Spinal cord (tissue), 9 donors: ENCODE measurements at regions not wholly inside any gene's neighbourhood (a gene's known extent, or its start where the extent isn't known, plus 50 kb on each side); places are given as distances from the start of the nearest gene placed in this dataset.

Source experiments
- DNase-seq, 6 donors: peaks; one replicate each; pipeline versions ENCODE4 v3.0.0 to v3.0.0-alpha.2; 2013 to 2015; ENCODE audit warnings: low spot score in 6 of 6, low read depth in 4 of 6
- H3K27ac ChIP-seq: one replicate; pipeline ENCODE4 v1.5.1; 2013; ENCODE audit warnings: low read depth, low read length, control low read depth
- H3K27me3 ChIP-seq: one replicate; pipeline ENCODE4 v1.6.1; 2013; ENCODE audit warnings: low read length; ENCODE audit not compliant: control insufficient read depth, insufficient read depth
- H3K36me3 ChIP-seq: one replicate; pipeline ENCODE4 v1.6.1; 2013; ENCODE audit warnings: low read length; ENCODE audit not compliant: control insufficient read depth, insufficient read depth
- H3K4me1 ChIP-seq: one replicate; pipeline ENCODE4 v1.6.1; 2013; ENCODE audit warnings: low read length; ENCODE audit not compliant: control insufficient read depth, insufficient read depth
- H3K4me3 ChIP-seq: one replicate; pipeline ENCODE4 v1.5.1; 2013; ENCODE audit warnings: low read depth, low read length, control low read depth
- H3K9me3 ChIP-seq: one replicate; pipeline ENCODE4 v1.6.1; 2013; ENCODE audit warnings: low read length; ENCODE audit not compliant: control insufficient read depth, insufficient read depth
- WGBS: methylation state at CpG from one replicate; pipeline ENCODE4 v1.1.5; 2013; ENCODE audit warnings: missing lambda C conversion rate; ENCODE audit not compliant: insufficient coverage; 5-methylcytosine and 5-hydroxymethylcytosine counted together
- donor health status: healthy.

DNA sequence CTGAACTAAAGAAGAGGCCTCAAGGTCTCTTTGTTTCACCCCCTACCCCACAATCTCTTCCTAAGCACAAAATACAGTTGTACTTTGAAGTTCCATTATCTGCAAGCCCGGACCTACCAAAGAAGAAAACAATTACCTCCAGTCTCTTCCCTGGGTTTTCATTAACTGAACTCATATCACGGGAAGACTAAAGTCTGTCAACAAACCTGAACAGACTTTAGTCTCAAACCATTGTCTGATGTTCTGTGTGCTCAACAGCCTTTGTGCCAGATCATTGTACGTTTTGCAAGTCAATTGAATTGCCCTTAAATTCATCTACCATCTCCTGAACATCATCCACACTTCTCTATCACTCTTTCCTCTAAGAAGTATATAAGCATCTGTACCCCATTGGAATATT lies 1021.9 kb upstream of the CDH2 start:
- no peak overlapping the region for H3K4me3 ChIP-seq
- no peak overlapping the region for H3K27ac ChIP-seq
- no peaks in the 10 kb centered on the region for H3K36me3 ChIP-seq
- DNase-seq = no peak
- no peaks in the 10 kb centered on the region for H3K27me3 ChIP-seq
- H3K4me1 ChIP-seq = no peaks in the 10 kb centered on the region
- H3K9me3 ChIP-seq = no peaks in the 10 kb centered on the region
- WGBS = 92% methylated on average over 3 of the region's 3 CpGs

DNA sequence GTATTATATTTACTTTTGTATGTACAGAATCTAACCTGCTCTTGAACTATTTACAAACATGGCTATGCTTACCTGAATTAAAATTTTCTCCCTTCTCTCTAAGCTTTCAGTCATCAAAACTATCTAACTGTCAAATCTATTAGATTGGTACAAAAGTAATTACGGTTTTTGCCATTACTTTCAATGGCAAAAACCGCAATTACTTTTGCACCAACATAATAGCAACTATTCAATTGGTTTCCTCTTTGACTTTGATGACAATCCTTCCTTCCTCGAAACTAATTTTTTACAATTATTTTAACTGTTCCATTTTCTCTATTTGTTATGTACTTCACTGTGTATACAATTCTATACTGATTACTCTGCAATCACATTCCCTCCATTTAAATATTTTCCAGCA lies 1019.4 kb upstream of the CDH2 start:
- no CpG with 5 or more reads among the region's 3 CpGs for whole genome bisulfite sequencing
- Histone ChIP-seq H3K27me3 (no peaks in the 10 kb centered on the region), H3K4me3 (no peak overlapping the region), H3K27ac (no peak overlapping the region), H3K9me3 (no peaks in the 10 kb centered on the region), H3K4me1 (no peaks in the 10 kb centered on the region), H3K36me3 (no peaks in the 10 kb centered on the region)
- no peak for DNase-seq

DNA sequence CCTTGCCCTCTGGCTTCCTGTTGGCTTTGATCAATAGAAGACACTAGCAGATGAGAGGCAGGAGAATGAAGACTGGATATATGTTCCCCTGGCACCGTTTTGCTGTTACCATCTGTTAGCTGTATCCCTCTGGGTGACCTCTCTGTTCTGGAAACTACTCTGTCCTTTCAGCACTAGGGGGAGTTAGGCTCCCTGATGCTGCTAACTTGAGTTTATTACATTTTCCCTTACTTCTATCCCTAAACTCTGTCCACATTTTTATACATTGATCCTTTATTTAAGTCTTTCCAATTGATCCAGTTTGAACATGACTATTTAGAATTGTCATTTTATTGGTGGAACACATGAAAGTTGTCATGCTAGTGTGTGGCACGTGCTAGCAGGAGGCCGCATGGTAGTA lies 1014.3 kb upstream of the CDH2 start:
- H3K4me1 ChIP-seq = no peaks in the 10 kb centered on the region
- 81% methylated on average over 3 of the region's 3 CpGs for WGBS
- no peaks in the 10 kb centered on the region for H3K36me3 ChIP-seq
- no peak overlapping the region for H3K27ac ChIP-seq
- no peak for DNase-seq
- H3K4me3 ChIP-seq = no peak overlapping the region
- no peaks in the 10 kb centered on the region for H3K27me3 ChIP-seq
- no peaks in the 10 kb centered on the region for H3K9me3 ChIP-seq

DNA sequence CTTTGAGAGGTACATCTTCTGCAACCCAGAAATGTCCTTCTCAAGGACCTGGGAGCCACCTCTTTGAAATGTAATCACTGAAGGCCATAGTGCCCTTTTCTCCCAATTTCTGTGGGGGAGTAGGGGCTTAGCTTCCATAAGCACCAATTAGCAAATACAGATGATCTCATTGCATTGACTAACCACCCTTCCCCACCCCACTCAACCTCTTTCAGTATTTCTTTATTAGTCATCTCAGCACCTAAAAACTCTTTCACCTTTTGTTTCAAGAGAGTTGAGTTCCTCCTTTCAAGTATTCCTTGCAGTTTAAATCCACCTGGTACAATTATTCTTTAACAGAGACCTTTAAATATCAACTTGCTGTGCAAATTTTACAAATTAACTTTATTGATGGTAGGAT lies 1011.8 kb upstream of the CDH2 start:
- H3K4me1 ChIP-seq = no peaks in the 10 kb centered on the region
- no peak overlapping the region for H3K27ac ChIP-seq
- no peaks in the 10 kb centered on the region for H3K27me3 ChIP-seq
- no peak for DNase-seq
- H3K4me3 ChIP-seq = no peak overlapping the region
- H3K9me3 ChIP-seq = no peaks in the 10 kb centered on the region
- no peaks in the 10 kb centered on the region for H3K36me3 ChIP-seq

DNA sequence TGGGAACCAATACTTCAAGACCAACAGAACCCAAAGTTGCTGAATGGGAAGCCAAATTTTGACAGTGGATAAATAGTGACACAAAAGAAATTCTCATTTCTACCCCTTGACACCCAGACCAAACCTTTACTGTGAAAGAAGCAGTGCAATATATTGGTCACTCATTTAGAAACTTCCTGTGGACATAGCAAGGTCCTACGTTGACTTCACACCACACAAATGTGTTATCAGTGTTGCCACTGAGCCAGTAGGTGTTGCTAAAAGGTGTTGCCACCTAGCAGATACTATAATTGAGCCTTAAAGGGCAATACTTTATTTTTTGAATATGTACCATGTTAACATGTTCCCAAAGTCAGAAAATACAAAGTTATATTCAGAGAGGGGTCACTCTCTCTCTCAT lies 1008.9 kb upstream of the CDH2 start:
- Histone ChIP-seq H3K27ac (no peak overlapping the region), H3K4me1 (no peaks in the 10 kb centered on the region), H3K27me3 (no peaks in the 10 kb centered on the region), H3K4me3 (no peak overlapping the region), H3K9me3 (no peaks in the 10 kb centered on the region), H3K36me3 (no peaks in the 10 kb centered on the region)
- DNase-seq = no peak
- no CpG with 5 or more reads among the region's 1 CpG for WGBS

DNA sequence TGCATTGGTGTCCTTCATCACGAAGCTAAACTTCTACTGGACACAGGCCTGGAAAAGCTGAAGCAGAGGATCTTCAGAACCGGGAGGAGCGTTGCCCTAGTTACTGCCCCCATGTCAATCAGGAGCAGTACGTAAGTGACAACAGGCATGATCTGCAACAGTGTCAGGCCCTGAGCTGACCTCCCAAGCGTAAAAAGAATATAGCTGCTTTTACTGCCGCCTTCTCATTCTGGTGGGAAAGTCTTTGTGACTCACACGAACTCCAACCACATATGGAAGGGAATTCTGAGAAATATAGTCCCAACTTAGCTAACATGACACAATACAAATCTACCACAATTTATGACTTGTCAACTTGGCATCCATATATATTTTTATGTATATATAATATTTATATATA lies 1007.7 kb upstream of the CDH2 start:
- Histone ChIP-seq H3K9me3 (no peaks in the 10 kb centered on the region), H3K27ac (no peak overlapping the region), H3K27me3 (no peaks in the 10 kb centered on the region), H3K4me3 (no peak overlapping the region), H3K4me1 (no peaks in the 10 kb centered on the region), H3K36me3 (no peaks in the 10 kb centered on the region)
- no peak for DNase-seq
- 84% methylated on average over 5 of the region's 7 CpGs for WGBS

DNA sequence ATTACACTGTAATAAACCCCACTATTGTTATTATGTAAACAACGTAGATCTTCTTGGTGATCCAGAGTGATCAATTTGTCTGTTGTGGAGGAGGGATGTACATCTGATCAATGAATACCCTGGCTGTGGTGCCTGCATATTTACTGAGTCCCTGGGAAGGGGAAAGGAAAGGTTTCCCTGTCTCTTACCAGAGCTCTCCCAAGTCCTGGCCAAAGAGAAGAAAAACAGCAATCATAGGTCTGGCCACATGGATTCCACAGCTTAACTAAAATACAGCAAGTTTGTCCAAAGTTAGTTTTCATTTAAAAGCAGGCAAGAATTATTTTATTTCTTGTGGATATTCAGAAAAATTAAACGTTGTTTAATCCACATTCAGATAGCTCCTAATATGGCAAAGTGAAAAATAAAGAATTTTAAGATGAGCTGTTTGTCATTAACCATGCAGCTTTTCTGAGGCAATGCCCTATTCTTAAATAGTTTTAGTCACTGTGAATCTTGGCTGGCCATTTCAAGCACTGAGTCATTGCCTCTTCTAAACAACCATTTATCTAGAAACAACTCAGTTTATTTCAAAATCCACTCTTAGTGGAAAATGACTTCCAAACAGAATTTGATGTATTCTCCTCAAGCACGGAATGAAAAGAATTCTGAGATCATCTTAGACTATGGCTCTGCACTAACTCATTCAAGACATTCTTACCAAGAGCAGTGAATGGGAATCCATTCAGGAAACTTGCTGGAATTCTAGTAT lies 1004.4 kb upstream of the CDH2 start:
- no peaks in the 10 kb centered on the region for H3K9me3 ChIP-seq
- WGBS = no CpG with 5 or more reads among the region's 3 CpGs
- H3K27ac ChIP-seq = no peak overlapping the region
- H3K4me3 ChIP-seq = no peak overlapping the region
- H3K27me3 ChIP-seq = no peaks in the 10 kb centered on the region
- no peaks in the 10 kb centered on the region for H3K36me3 ChIP-seq
- H3K4me1 ChIP-seq = no peaks in the 10 kb centered on the region
- DNase-seq = no peak

DNA sequence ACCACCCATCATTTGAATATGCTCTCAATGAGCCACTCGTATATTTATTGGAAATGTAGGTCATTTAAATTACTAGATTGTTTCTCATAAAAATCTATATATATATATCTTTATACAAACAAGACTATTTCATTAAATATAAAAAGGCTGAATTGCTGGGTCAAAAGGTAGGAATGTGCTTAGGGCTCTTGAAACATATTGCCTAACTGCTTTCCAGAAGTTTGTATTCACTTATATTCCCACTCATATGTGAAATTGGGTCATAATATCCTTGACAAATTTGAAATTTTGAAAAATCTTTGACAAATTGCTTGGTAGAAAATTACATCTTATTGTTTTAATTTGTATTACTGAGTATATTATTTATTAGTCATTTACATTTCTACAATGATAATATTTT lies 999.8 kb upstream of the CDH2 start:
- Histone ChIP-seq H3K4me1 (no peaks in the 10 kb centered on the region), H3K27ac (no peak overlapping the region), H3K9me3 (no peaks in the 10 kb centered on the region), H3K36me3 (no peaks in the 10 kb centered on the region), H3K4me3 (no peak overlapping the region), H3K27me3 (no peaks in the 10 kb centered on the region)
- no peak for DNase-seq
- WGBS = no CpG with 5 or more reads among the region's 1 CpG

DNA sequence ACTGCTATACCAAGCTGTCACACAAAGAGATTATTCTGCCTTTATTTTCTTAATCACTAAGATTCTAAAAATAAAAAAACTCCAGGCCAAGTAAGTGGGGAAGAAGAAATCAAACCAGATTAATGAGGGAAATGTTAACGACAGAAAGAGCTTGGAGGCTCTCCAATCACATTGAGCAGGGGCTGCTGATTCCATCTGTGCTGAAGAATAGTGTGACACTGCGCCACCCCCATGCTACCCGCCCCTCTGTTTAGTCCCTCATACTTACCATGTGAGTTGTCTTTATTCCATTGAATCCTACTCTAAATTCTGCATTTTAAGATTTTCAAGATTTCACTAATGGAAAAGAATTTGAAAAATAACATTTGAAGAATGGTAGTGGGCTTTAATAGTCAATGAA lies 998.0 kb upstream of the CDH2 start:
- no CpG with 5 or more reads among the region's 3 CpGs for WGBS

DNA sequence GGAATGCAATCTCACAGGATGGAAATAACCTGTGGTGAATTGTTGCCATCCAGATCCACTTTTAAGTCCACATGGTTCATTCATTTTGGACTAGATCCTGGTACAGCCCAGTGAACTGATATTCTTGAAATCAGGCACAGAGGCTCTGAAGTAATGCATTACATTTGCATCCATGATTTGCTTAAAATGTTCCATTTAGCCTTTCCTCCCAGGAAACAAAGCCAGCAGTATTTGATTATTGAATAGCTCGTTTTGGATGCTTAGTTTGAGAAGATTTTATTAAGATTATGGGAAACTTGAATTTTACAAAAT lies 995.8 kb upstream of the CDH2 start:
- no peaks in the 10 kb centered on the region for H3K4me1 ChIP-seq
- H3K9me3 ChIP-seq = no peaks in the 10 kb centered on the region
- no peak overlapping the region for H3K27ac ChIP-seq
- H3K27me3 ChIP-seq = no peaks in the 10 kb centered on the region
- no peak overlapping the region for H3K4me3 ChIP-seq
- DNase-seq = peak in 1 of 6 donors; percentile 17
- no peaks in the 10 kb centered on the region for H3K36me3 ChIP-seq
- WGBS = no CpG with 5 or more reads among the region's 1 CpG

More for the DNA sequence above, 998.0 kb upstream of the CDH2 start:
- Histone ChIP-seq H3K27ac (no peak overlapping the region), H3K4me1 (no peaks in the 10 kb centered on the region), H3K36me3 (no peaks in the 10 kb centered on the region), H3K9me3 (no peaks in the 10 kb centered on the region), H3K4me3 (no peak overlapping the region), H3K27me3 (no peaks in the 10 kb centered on the region)
- peak in 4 of 6 donors; percentile 7 to 93 (median 33) for DNase-seq
